H1 (cell line): ENCODE measurements at regions not wholly inside any gene's neighbourhood (a gene's known extent, or its start where the extent isn't known, plus 50 kb on each side); places are given as distances from the start of the nearest gene placed in this dataset.

Experiments
- CTCF ChIA-PET: fragments of 300-600 bp; sonication (Branson Sonifier 250); formaldehyde crosslinking; loops from one replicate; lab custom pipeline; 2021; ENCODE audit not compliant: partially characterized antibody; lab: Charles Lee
- POLR2A ChIA-PET: fragments of 300-600 bp; sonication (Branson Sonifier 250); formaldehyde crosslinking; loops from one replicate; lab custom pipeline; 2021; ENCODE audit warnings: inconsistent platforms; ENCODE audit not compliant: partially characterized antibody; lab: Charles Lee
- DNase-seq, 2 experiments: peaks; one replicate each; pipeline versions ENCODE4 v3.0.0 to v3.0.0-alpha.2; 2010 to 2022; ENCODE audit warnings: low spot score in 2 of 2, low read depth in 1 of 2, mixed read lengths in 1 of 2
- FAIRE-seq: peaks from 2 replicates; lab custom pipeline; 2011; peaks lifted over from hg19 to GRCh38; lab: Jason Lieb, UNC
- H2AFZ ChIP-seq: 2 replicates; pipeline ENCODE4 v1.8.1; 2012; ENCODE audit warnings: low read length, inconsistent platforms
- H2AK5ac ChIP-seq: 2 replicates; pipeline ENCODE4 v1.6.1; 2013; ENCODE audit warnings: low read depth, low read length
- H2BK120ac ChIP-seq: replicated peaks from 2 replicates; pipeline ENCODE3; 2013; ENCODE audit warnings: low read depth, low read length, inconsistent platforms
- H2BK12ac ChIP-seq: 2 replicates; pipeline ENCODE4 v1.6.1; 2013; ENCODE audit warnings: low read depth, low read length
- H2BK15ac ChIP-seq: 2 replicates; pipeline ENCODE4 v1.6.1; 2013; ENCODE audit warnings: low read length
- H2BK20ac ChIP-seq: 2 replicates; pipeline ENCODE4 v1.6.1; 2013; ENCODE audit warnings: low read length
- H2BK5ac ChIP-seq: 2 replicates; pipeline ENCODE4 v1.6.1; 2013; ENCODE audit warnings: low read depth, low read length
- H3K14ac ChIP-seq: 2 replicates; pipeline ENCODE4 v1.6.1; 2013; ENCODE audit warnings: inconsistent platforms; ENCODE audit not compliant: insufficient read length
- H3K18ac ChIP-seq: 2 replicates; pipeline ENCODE4 v1.6.1; 2013; ENCODE audit warnings: low read length; ENCODE audit errors: extremely low read depth
- H3K23ac ChIP-seq: 2 replicates; pipeline ENCODE4 v1.6.1; 2013; ENCODE audit warnings: inconsistent platforms; ENCODE audit not compliant: insufficient read length
- H3K23me2 ChIP-seq: 2 replicates; pipeline ENCODE4 v1.6.1; 2013; ENCODE audit warnings: low read depth, low read length
- H3K27ac ChIP-seq: 2 replicates; pipeline ENCODE4 v1.6.1; 2011; ENCODE audit warnings: low read depth, low read length, inconsistent platforms
- H3K27me3 ChIP-seq, 4 experiments: replicated peaks in 1 of 4; 1 replicate in 1 of 4; 2 replicates in 3 of 4; pipeline versions ENCODE4 v1.6.1 to v1.8.1; 2011 to 2013; ENCODE audit warnings: low read length in 3 of 4, mild to moderate bottlenecking in 3 of 4, inconsistent platforms in 2 of 4, mixed read lengths in 2 of 4, moderate library complexity in 1 of 4; ENCODE audit not compliant: control insufficient read depth in 3 of 4, insufficient read depth in 3 of 4; ENCODE audit errors: extremely low read depth in 1 of 4
- H3K36me3 ChIP-seq, 4 experiments: 2 replicates each; pipeline versions ENCODE4 v1.6.1 to v1.8.1; 2011 to 2013; ENCODE audit warnings: mild to moderate bottlenecking in 4 of 4, low read length in 3 of 4, moderate library complexity in 2 of 4, control low read depth in 1 of 4, inconsistent platforms in 1 of 4; ENCODE audit not compliant: insufficient read depth in 4 of 4, control insufficient read depth in 2 of 4
- H3K4ac ChIP-seq: replicated peaks from 2 replicates; pipeline ENCODE3; 2013; ENCODE audit warnings: low read length, low read depth, mixed read lengths, inconsistent platforms; ENCODE audit not compliant: insufficient read length
- H3K4me1 ChIP-seq, 4 experiments: replicated peaks in 1 of 4; 1 replicate in 1 of 4; 2 replicates in 3 of 4; pipeline versions ENCODE4 v1.6.1 to v1.8.1; 2011 to 2013; ENCODE audit warnings: low read length in 3 of 4, inconsistent platforms in 2 of 4, mixed read lengths in 1 of 4; ENCODE audit not compliant: insufficient read depth in 4 of 4, control insufficient read depth in 3 of 4
- H3K4me2 ChIP-seq, 2 experiments: 2 replicates each; pipeline versions ENCODE4 v1.6.1 to v1.8.1; 2011 to 2013; ENCODE audit warnings: low read depth in 2 of 2, low read length in 2 of 2, control low read depth in 1 of 2, inconsistent platforms in 1 of 2, mild to moderate bottlenecking in 1 of 2; ENCODE audit not compliant: insufficient read depth in 1 of 2
- H3K4me3 ChIP-seq, 4 experiments: fragments of 200-600, 300-600 bp in 1 of 4; sonication (generic), shearing (Covaris generic), sonication (Bioruptor Twin) in 1 of 4; 2 replicates each; pipeline versions ENCODE4 v1.5.1 to v1.8.1; 2011 to 2016; ENCODE audit warnings: low read length in 4 of 4, low read depth in 3 of 4, control low read depth in 2 of 4, inconsistent platforms in 2 of 4, mild to moderate bottlenecking in 2 of 4, mixed read lengths in 1 of 4, moderate library complexity in 1 of 4; ENCODE audit not compliant: insufficient read depth in 2 of 4; ENCODE audit errors: extremely low read depth in 1 of 4
- H3K56ac ChIP-seq: replicated peaks from 2 replicates; pipeline ENCODE3; 2013; ENCODE audit warnings: low read depth, mild to moderate bottlenecking, mixed read lengths, low read length, inconsistent platforms; ENCODE audit not compliant: insufficient read length
- H3K79me1 ChIP-seq: 2 replicates; pipeline ENCODE4 v1.6.1; 2013; ENCODE audit warnings: low read depth, low read length, control low read depth
- H3K79me2 ChIP-seq, 2 experiments: 2 replicates each; pipeline versions ENCODE4 v1.6.1 to v1.8.1; 2012 to 2013; ENCODE audit warnings: low read length in 2 of 2, mild to moderate bottlenecking in 2 of 2, inconsistent platforms in 1 of 2; ENCODE audit not compliant: insufficient read depth in 2 of 2, control insufficient read depth in 1 of 2
- H3K9ac ChIP-seq, 4 experiments: replicated peaks in 1 of 4; 1 replicate in 1 of 4; 2 replicates in 3 of 4; pipeline versions ENCODE4 v1.6.1 to v1.8.1; 2011 to 2013; ENCODE audit warnings: low read depth in 3 of 4, low read length in 3 of 4, control low read depth in 2 of 4, mild to moderate bottlenecking in 2 of 4, moderate library complexity in 2 of 4, inconsistent platforms in 1 of 4; ENCODE audit errors: extremely low read depth in 1 of 4
- H3K9me3 ChIP-seq, 2 experiments: 2 replicates each; pipeline versions ENCODE4 v1.6.1 to v1.8.1; 2012 to 2013; ENCODE audit warnings: mild to moderate bottlenecking in 2 of 2, moderate library complexity in 2 of 2, control low read depth in 1 of 2, inconsistent platforms in 1 of 2, low read depth in 1 of 2, low read length in 1 of 2, mixed read lengths in 1 of 2; ENCODE audit not compliant: insufficient read depth in 2 of 2
- H4K20me1 ChIP-seq, 2 experiments: replicated peaks in 1 of 2; 2 replicates each; pipeline versions ENCODE3 to v1.8.1; 2011 to 2013; ENCODE audit warnings: inconsistent platforms in 2 of 2, low read length in 2 of 2, mild to moderate bottlenecking in 1 of 2; ENCODE audit not compliant: insufficient read depth in 2 of 2, control insufficient read depth in 1 of 2
- H4K5ac ChIP-seq: 2 replicates; pipeline ENCODE4 v1.6.1; 2013; ENCODE audit warnings: low read length, low read depth, mixed read lengths, inconsistent platforms; ENCODE audit not compliant: insufficient read length
- H4K8ac ChIP-seq: 2 replicates; pipeline ENCODE4 v1.8.0; 2013; ENCODE audit warnings: mild to moderate bottlenecking, moderate library complexity, low read length, inconsistent platforms; ENCODE audit not compliant: insufficient read depth; ENCODE audit errors: extremely low read depth
- H4K91ac ChIP-seq: replicated peaks from 2 replicates; pipeline ENCODE3; 2013; ENCODE audit warnings: low read length, mixed read lengths, inconsistent platforms; ENCODE audit not compliant: insufficient read length
- CBX5 ChIP-seq: fragments of 300-800, 300-1000 bp; sonication (generic); IDR thresholded peaks from 2 replicates; pipeline ENCODE4 v1.7.1; 2016; ENCODE audit warnings: antibody characterized with exemption, low read length, low read depth
- WGBS, 2 experiments: shearing (Covaris generic) in 1 of 2; methylation state at CpG; one replicate each; pipeline versions ENCODE4 v1.1.6 to v1.1.7; 2013 to 2015; ENCODE audit warnings: low lambda C conversion rate in 2 of 2, mixed read lengths in 2 of 2, inconsistent platforms in 1 of 2, low coverage in 1 of 2, missing lambda C conversion rate in 1 of 2; ENCODE audit not compliant: insufficient replicate concordance in 2 of 2, insufficient coverage in 1 of 2, insufficient read length in 1 of 2; ENCODE audit errors: extremely low coverage in 1 of 2, missing lambda C conversion rate in 1 of 2; 5-methylcytosine and 5-hydroxymethylcytosine counted together

GRCh38 chr1:185593271-185593670 lies 140.9 kb upstream of the HMCN1 start:
- WGBS, 2 experiments, result 60% methylated on average over 1 of the region's 1 CpG; no CpG with 5 or more reads in 1 of the 2 experiments
- Histone ChIP-seq H3K9me3 (no peaks in the 10 kb centered on the region), H4K20me1 (no peaks in the 10 kb centered on the region), H3K4me3 (no peak overlapping the region), H2BK5ac (no peak overlapping the region), H3K27me3 (no peaks in the 10 kb centered on the region), H3K23ac (no peak overlapping the region), H3K56ac (no peak overlapping the region), H3K9ac (no peak overlapping the region), H4K8ac (no peak overlapping the region), H2BK120ac (no peak overlapping the region), H3K79me2 (no peaks in the 10 kb centered on the region), H3K4me1 (no peaks in the 10 kb centered on the region), H3K4ac (no peak overlapping the region), H2AK5ac (no peak overlapping the region), H3K23me2 (no peaks in the 10 kb centered on the region), H3K4me2 (no peak overlapping the region), H2BK12ac (no peak overlapping the region), H2BK15ac (no peak overlapping the region), H2BK20ac (no peak overlapping the region), H3K18ac (no peak overlapping the region), H3K79me1 (no peaks in the 10 kb centered on the region; the same call in 1 of the 2 replicates), H4K91ac (no peak overlapping the region), H3K14ac (no peak overlapping the region), H3K36me3 (no peaks in the 10 kb centered on the region), H4K5ac (no peak overlapping the region), H3K27ac (no peak overlapping the region), H2AFZ (no peak overlapping the region)
- FAIRE-seq, result no peak
- no peak for TF ChIP-seq CBX5
- CTCF ChIA-PET, result interaction anchor here (3.5 kb wide), 1 partner anchor 10 kb away, joined by 15 read pairs; no protein-coding TSS in a partner anchor
- POLR2A ChIA-PET, result no interaction called here
- no peak for DNase-seq
